Esophagus squamous epithelium (tissue), 5 donors: ENCODE measurements at regions not wholly inside any gene's neighbourhood (a gene's known extent, or its start where the extent isn't known, plus 50 kb on each side); places are given as distances from the start of the nearest gene placed in this dataset.
"Not testable (repeated sequence)": the region's sequence is repeated elsewhere in the genome, so short reads cannot be mapped to it uniquely, and the experiment has no call there.

Source experiments
- DNase-seq: peaks from one replicate; lab custom pipeline; 2025; lab: John Stamatoyannopoulos, UW
- H3K27ac ChIP-seq, 4 donors: fragments of 200-600 bp; sonication (generic); one replicate each; pipeline ENCODE4 v1.5.1; 2016 to 2019; ENCODE audit warnings: mild to moderate bottlenecking in 1 of 4
- H3K27me3 ChIP-seq, 4 donors: fragments of 200-600 bp; sonication (generic); 1 replicate in 3 of 4; 2 replicates in 1 of 4; pipeline versions ENCODE4 v1.5.1 to v1.6.0; 2017 to 2021; ENCODE audit warnings: antibody characterized with exemption in 1 of 4
- H3K36me3 ChIP-seq, 3 donors: fragments of 200-600 bp; sonication (generic); one replicate each; pipeline ENCODE4 v1.5.1; 2016 to 2019
- H3K4me1 ChIP-seq, 3 donors: fragments of 200-600 bp; sonication (generic); one replicate each; pipeline ENCODE4 v1.5.1; 2017 to 2019
- H3K4me3 ChIP-seq, 4 donors: fragments of 200-600 bp; sonication (generic); 1 replicate in 3 of 4; 2 replicates in 1 of 4; pipeline ENCODE4 v1.5.1; 2016 to 2019; ENCODE audit warnings: mild to moderate bottlenecking in 2 of 4, moderate library complexity in 1 of 4
- H3K9me3 ChIP-seq, 3 donors: fragments of 200-600 bp; sonication (generic); one replicate each; pipeline ENCODE4 v1.5.1; 2016 to 2019
- CTCF ChIP-seq, 6 experiments: fragments of 450-650 bp in 4 of 6; fragments of 200-600 bp in 2 of 6; sonication (generic) in 2 of 6; IDR thresholded peaks; one replicate each; pipeline ENCODE4 v1.5.1; 2016 to 2019; ENCODE audit warnings: antibody characterized with exemption in 6 of 6, mild to moderate bottlenecking in 4 of 6, moderate library complexity in 4 of 6
- POLR2A ChIP-seq, 4 donors: fragments of 450-650 bp; IDR thresholded peaks; one replicate each; pipeline ENCODE4 v1.6.1; 2017; ENCODE audit warnings: antibody characterized with exemption in 4 of 4, mild to moderate bottlenecking in 4 of 4, moderate library complexity in 3 of 4
- WGBS, 2 donors: methylation state at CpG; one replicate each; pipeline ENCODE4 v1.1.5; 2018; 5-methylcytosine and 5-hydroxymethylcytosine counted together
- intact Hi-C: fragments of 100-400 bp; cut with DNase I; formaldehyde crosslinking; loops from one replicate; pipeline ENCODE4 v1.15.0; 2022
- donor health status: DM: yes; HTN: yes; CAD: no.

GRCh38 chr15:79620112-79620857 lies 188.1 kb downstream of the MINAR1 start:
- no peak for DNase-seq
- Histone ChIP-seq H3K4me1 (no peaks in the 10 kb centered on the region), H3K9me3 (no peaks in the 10 kb centered on the region), H3K36me3 (no peaks in the 10 kb centered on the region), H3K27me3 (peaks cover 0 to 8% (median 0%) of the 10 kb centered on the region in 4 donors), H3K4me3 (no peak overlapping the region), H3K27ac (no peak overlapping the region)
- TF ChIP-seq CTCF (IDR thresholded peaks at IDR 0.05): no peak
- TF ChIP-seq POLR2A (IDR thresholded peaks at IDR 0.05): no peak
- intact Hi-C loops: no loop called here
- WGBS, 2 donors: 51 to 54% methylated on average over 4 of the region's 4 CpGs

- WGBS, 2 donors: 88 to 89% methylated on average over 3 of the region's 3 CpGs
- H3K36me3 ChIP-seq, DNase-seq, H3K27ac ChIP-seq, H3K9me3 ChIP-seq, H3K27me3 ChIP-seq, H3K4me3 ChIP-seq, H3K4me1 ChIP-seq, intact Hi-C loops: not testable (repeated sequence)
These were observed 189.7 kb downstream of the MINAR1 start for GRCh38 chr15:79621805-79622204.

- DNase-seq: no peak
- intact Hi-C loops: no loop called here
- TF ChIP-seq POLR2A (IDR thresholded peaks at IDR 0.05) (no peak), CTCF (IDR thresholded peaks at IDR 0.05) (no peak)
These were observed 191.4 kb downstream of the MINAR1 start for GRCh38 chr15:79623488-79623887.

GRCh38 chr15:79629687-79630086 lies 197.6 kb downstream of the MINAR1 start:
- Histone ChIP-seq H3K4me3 (no peak overlapping the region), H3K27me3 (no peaks in the 10 kb centered on the region), H3K4me1 (no peaks in the 10 kb centered on the region), H3K36me3 (no peaks in the 10 kb centered on the region), H3K27ac (no peak overlapping the region), H3K9me3 (peaks cover 0 to 5% (median 0%) of the 10 kb centered on the region in 3 donors)
- 61 to 63% methylated on average over 5 of the region's 5 CpGs for WGBS, 2 donors
- intact Hi-C loops: no loop called here
- TF ChIP-seq POLR2A (IDR thresholded peaks at IDR 0.05): no peak
- no peak for TF ChIP-seq CTCF (IDR thresholded peaks at IDR 0.05)
- no peak for DNase-seq

More at GRCh38 chr15:79623488-79623887, 191.4 kb downstream of the MINAR1 start:
- Histone ChIP-seq H3K4me1 (no peaks in the 10 kb centered on the region), H3K4me3 (no peak overlapping the region), H3K27me3 (peaks cover 0 to 8% (median 0%) of the 10 kb centered on the region in 4 donors), H3K27ac (no peak overlapping the region), H3K9me3 (no peaks in the 10 kb centered on the region), H3K36me3 (no peaks in the 10 kb centered on the region)
- WGBS, 2 donors: 50 to 69% methylated on average over 1 of the region's 1 CpG

GRCh38 chr15:79632457-79632856 lies 200.3 kb downstream of the MINAR1 start:
- TF ChIP-seq CTCF (IDR thresholded peaks at IDR 0.05) (no peak), POLR2A (IDR thresholded peaks at IDR 0.05) (no peak)
- H3K36me3 ChIP-seq: no peaks in the 10 kb centered on the region
- DNase-seq: no peak
- peaks cover 0 to 5% (median 0%) of the 10 kb centered on the region in 3 donors for H3K9me3 ChIP-seq
- WGBS, 2 donors: 64 to 67% methylated on average over 2 of the region's 2 CpGs
- H3K27ac ChIP-seq: no peak overlapping the region
- intact Hi-C loops: no loop called here
- H3K4me3 ChIP-seq: no peak overlapping the region
- no peaks in the 10 kb centered on the region for H3K27me3 ChIP-seq
- H3K4me1 ChIP-seq: no peaks in the 10 kb centered on the region
